ENCODE measurements at regions not wholly inside any gene's neighbourhood (a gene's known extent, or its start where the extent isn't known, plus 50 kb on each side); places are given as distances from the start of the nearest gene placed in this dataset.

GRCh38 chr2:180307096-180307495 is 300.0 kb upstream of the CWC22 start:
- TF ChIP-seq POLR2AphosphoS5 (IDR thresholded peaks at IDR 0.05; ENCODE audit: low read depth) (no peak), SPI1 (IDR thresholded peaks at IDR 0.05; ENCODE audit: borderline replicate concordance, low read depth) (no peak), REST (IDR thresholded peaks at IDR 0.05; ENCODE audit: insufficient replicate concordance, low read depth) (no peak), GABPA (IDR thresholded peaks at IDR 0.05; ENCODE audit: low read depth) (no peak)
- TF ChIP-seq, protein P1, sequence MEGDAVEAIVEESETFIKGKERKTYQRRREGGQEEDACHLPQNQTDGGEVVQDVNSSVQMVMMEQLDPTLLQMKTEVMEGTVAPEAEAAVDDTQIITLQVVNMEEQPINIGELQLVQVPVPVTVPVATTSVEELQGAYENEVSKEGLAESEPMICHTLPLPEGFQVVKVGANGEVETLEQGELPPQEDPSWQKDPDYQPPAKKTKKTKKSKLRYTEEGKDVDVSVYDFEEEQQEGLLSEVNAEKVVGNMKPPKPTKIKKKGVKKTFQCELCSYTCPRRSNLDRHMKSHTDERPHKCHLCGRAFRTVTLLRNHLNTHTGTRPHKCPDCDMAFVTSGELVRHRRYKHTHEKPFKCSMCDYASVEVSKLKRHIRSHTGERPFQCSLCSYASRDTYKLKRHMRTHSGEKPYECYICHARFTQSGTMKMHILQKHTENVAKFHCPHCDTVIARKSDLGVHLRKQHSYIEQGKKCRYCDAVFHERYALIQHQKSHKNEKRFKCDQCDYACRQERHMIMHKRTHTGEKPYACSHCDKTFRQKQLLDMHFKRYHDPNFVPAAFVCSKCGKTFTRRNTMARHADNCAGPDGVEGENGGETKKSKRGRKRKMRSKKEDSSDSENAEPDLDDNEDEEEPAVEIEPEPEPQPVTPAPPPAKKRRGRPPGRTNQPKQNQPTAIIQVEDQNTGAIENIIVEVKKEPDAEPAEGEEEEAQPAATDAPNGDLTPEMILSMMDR (IDR thresholded peaks at IDR 0.05; ENCODE audit: insufficient read depth, low read length): no peak
- H3K4me3 ChIP-seq (replicated peaks; ENCODE audit: insufficient read depth, low read length): no peak overlapping the region
- no peaks in the 10 kb centered on the region for H3K27me3 ChIP-seq (ENCODE audit: insufficient read depth, poor library complexity, severe bottlenecking)
- DNase-seq (ENCODE audit: low read depth in 1 of 2, low spot score in 1 of 2): no peak
- H3K27ac ChIP-seq (replicated peaks): no peak overlapping the region

GRCh38 chr2:180306346-180306745 is 299.2 kb upstream of the CWC22 start:
- Histone ChIP-seq H3K4me3 (replicated peaks; ENCODE audit: insufficient read depth, low read length) (no peak overlapping the region), H3K27ac (replicated peaks) (no peak overlapping the region)
- TF ChIP-seq, protein P1 (IDR thresholded peaks at IDR 0.05; ENCODE audit: insufficient read depth, low read length): no peak
- TF ChIP-seq POLR2AphosphoS5 (IDR thresholded peaks at IDR 0.05; ENCODE audit: low read depth) (no peak), REST (IDR thresholded peaks at IDR 0.05; ENCODE audit: insufficient replicate concordance, low read depth) (no peak), GABPA (IDR thresholded peaks at IDR 0.05; ENCODE audit: low read depth) (no peak), SPI1 (IDR thresholded peaks at IDR 0.05; ENCODE audit: borderline replicate concordance, low read depth) (no peak)

DNA sequence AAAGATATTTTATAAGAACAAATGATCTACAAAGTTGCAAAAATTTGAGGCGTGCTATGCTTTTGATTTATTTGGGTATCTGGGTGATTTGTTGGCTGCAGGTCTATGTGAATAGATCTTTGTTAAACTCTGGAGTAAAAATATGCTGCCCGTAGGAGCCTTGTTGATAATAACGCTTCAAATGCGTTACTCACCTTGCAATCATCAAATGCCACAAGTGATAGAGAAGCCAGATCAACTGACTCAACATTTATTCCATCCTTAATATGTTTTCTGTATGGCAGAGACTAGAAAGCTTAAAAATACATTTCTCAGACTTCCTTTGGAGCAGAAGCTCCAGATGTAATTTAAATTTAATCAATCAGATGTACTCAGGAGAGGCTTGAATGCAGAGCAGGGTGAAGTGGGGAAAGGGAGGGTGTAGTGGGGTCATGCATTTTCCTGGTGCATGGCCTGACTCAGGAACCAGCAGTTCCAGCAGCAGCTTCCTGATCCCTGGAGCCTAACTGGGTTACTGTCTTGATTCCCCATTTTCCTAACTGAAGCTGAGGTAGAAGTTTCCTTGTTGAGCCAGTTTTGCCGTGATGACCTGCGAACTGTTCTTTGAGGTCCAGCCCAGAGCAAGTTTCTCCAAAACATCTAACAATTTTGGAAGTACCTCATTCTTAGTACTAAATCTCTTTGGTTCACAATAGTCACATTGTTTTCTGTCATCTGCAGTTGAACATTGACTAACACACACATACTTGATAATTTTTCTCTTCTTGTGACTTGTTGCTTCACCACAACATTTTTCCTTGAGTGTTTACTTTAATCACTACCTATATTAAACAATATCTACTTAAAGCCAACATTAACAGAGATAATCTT is 284.7 kb upstream of the CWC22 start:
- Histone ChIP-seq H3K27me3 (ENCODE audit: insufficient read depth, poor library complexity, severe bottlenecking) (no peaks in the 10 kb centered on the region), H3K4me3 (replicated peaks; ENCODE audit: insufficient read depth, low read length) (no peak overlapping the region), H3K27ac (replicated peaks) (no peak overlapping the region)
- TF ChIP-seq GABPA (IDR thresholded peaks at IDR 0.05; ENCODE audit: low read depth) (no peak), POLR2AphosphoS5 (IDR thresholded peaks at IDR 0.05; ENCODE audit: low read depth) (no peak), REST (IDR thresholded peaks at IDR 0.05; ENCODE audit: insufficient replicate concordance, low read depth) (no peak), SPI1 (IDR thresholded peaks at IDR 0.05; ENCODE audit: borderline replicate concordance, low read depth) (no peak)
- TF ChIP-seq, protein P1 (IDR thresholded peaks at IDR 0.05; ENCODE audit: insufficient read depth, low read length): no peak
- no peak for DNase-seq (ENCODE audit: low read depth in 1 of 2, low spot score in 1 of 2)

More at GRCh38 chr2:180306346-180306745, 299.2 kb upstream of the CWC22 start:
- DNase-seq (ENCODE audit: low read depth in 1 of 2, low spot score in 1 of 2): no peak
- H3K27me3 ChIP-seq (ENCODE audit: insufficient read depth, poor library complexity, severe bottlenecking): no peaks in the 10 kb centered on the region
